GM12874 (cell line): ENCODE measurements at regions not wholly inside any gene's neighbourhood (a gene's known extent, or its start where the extent isn't known, plus 50 kb on each side); places are given as distances from the start of the nearest gene placed in this dataset.

Source experiments
- TF ChIP-seq, protein P1 (sequence below): IDR thresholded peaks from 2 replicates; pipeline ENCODE4 v1.5.1; 2011; ENCODE audit warnings: low read depth, mild to moderate bottlenecking, control low read depth, low read length, moderate library complexity; ENCODE audit not compliant: insufficient read depth

GRCh38 chr11:92873551-92873950 is 95.9 kb upstream of the MTNR1B start:
- TF ChIP-seq, protein P1, sequence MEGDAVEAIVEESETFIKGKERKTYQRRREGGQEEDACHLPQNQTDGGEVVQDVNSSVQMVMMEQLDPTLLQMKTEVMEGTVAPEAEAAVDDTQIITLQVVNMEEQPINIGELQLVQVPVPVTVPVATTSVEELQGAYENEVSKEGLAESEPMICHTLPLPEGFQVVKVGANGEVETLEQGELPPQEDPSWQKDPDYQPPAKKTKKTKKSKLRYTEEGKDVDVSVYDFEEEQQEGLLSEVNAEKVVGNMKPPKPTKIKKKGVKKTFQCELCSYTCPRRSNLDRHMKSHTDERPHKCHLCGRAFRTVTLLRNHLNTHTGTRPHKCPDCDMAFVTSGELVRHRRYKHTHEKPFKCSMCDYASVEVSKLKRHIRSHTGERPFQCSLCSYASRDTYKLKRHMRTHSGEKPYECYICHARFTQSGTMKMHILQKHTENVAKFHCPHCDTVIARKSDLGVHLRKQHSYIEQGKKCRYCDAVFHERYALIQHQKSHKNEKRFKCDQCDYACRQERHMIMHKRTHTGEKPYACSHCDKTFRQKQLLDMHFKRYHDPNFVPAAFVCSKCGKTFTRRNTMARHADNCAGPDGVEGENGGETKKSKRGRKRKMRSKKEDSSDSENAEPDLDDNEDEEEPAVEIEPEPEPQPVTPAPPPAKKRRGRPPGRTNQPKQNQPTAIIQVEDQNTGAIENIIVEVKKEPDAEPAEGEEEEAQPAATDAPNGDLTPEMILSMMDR, result no peak

GRCh38 chr11:92875473-92875872 is 94.0 kb upstream of the MTNR1B start:
- TF ChIP-seq, protein P1, result no peak

DNA sequence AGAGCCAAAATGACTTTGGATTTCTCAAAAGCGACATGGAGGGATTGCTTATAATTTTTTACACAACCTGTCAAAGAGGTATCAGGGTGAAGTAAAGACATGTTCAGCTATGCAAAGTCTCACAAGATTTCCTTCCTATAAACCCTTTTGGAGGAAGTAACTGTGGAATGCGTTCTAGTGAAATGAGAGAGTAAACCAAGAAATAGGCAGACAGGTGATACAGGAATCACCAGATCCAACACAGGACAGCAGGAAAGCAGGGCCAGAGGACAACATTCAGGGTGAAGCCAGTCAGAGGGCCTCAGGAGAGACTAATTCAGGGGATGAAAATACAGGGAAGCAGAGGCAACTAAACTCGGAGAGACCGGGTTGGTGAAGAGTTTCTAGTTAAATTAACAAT is 90.4 kb upstream of the MTNR1B start:
- TF ChIP-seq, protein P1, result no peak

DNA sequence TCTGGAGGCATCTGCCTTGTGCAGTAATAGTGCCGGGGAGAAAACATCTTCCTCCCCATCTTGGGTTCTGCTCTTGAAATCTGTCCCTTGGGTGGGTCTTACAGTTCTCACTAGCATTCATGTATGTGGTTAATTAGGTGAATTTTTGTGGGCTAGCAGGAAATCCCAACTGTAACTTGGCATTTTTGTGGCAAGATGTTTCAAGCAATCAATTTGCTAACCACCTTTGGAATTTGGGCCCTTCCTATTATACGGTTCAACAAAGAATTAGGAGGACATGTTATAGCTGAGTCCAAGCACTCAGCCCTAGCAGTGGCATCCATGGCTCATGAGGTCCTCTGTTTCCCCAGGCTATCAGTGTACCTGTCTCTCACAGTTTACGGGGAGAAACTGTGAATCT is 89.1 kb upstream of the MTNR1B start:
- TF ChIP-seq, protein P1, result no peak

- TF ChIP-seq, protein P1, result no peak
Measured at GRCh38 chr11:92881940-92882450, 87.5 kb upstream of the MTNR1B start.

- TF ChIP-seq, protein P1, result no peak
Measured at GRCh38 chr11:92882828-92883611, 86.4 kb upstream of the MTNR1B start.

- TF ChIP-seq, protein P1, result no peak
Measured at GRCh38 chr11:92885600-92885999, 83.9 kb upstream of the MTNR1B start.
